ENCODE measurements at regions not wholly inside any gene's neighbourhood (a gene's known extent, or its start where the extent isn't known, plus 50 kb on each side); places are given as distances from the start of the nearest gene placed in this dataset.

DNA sequence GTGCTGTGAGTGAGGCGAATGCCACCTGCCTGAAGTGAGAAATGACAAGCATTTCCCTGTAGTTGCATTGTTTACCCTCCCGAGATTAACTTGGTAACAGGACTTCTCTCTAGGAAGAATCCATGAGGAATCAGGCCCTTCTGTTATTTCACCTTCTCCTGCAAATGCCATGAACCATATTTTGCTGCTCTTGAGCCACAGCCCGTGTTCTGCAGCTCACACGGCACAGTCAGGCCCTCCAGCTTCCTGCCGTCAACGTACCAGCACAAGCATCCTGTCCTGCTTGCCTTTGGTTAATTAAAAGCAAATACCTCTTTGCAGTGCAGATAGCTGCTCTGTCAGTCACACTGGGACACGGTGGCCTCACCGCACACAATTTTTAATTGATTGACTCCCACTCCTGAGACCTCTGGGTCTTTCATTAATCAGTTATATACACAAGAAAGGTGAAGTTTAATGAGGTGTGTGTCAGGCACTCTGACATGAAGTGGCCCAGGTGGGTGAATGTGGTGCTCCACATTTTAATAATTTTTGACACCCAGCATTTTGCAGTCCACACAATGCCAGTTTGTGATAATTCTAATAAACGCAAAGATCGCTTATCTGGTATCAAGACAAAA, 95.3 kb upstream of the ASB18 start:
- no peak for DNase-seq (ENCODE audit: low spot score)
- Histone ChIP-seq H3K36me3 (no peaks in the 10 kb centered on the region), H3K27me3 (replicated peaks; ENCODE audit: insufficient read depth) (no peaks in the 10 kb centered on the region), H3K27ac (no peak overlapping the region), H3K9me3 (no peaks in the 10 kb centered on the region), H3K4me1 (ENCODE audit: control insufficient read depth in 1 of 2, low read depth in 2 of 2) (no peaks in the 10 kb centered on the region), H3K4me3 (no peak overlapping the region)
- TF ChIP-seq CTCF (IDR thresholded peaks at IDR 0.05), result no peak
- no peak for ATAC-seq (ENCODE audit: insufficient number of reproducible peaks, low FRiP score, low read depth)

GRCh38 chr2:236360496-236360895, 96.3 kb upstream of the ASB18 start:
- H3K27ac ChIP-seq, result no peak overlapping the region
- TF ChIP-seq CTCF (IDR thresholded peaks at IDR 0.05), result no peak
- no peak for DNase-seq (ENCODE audit: low spot score)

GRCh38 chr2:236363711-236364277, 99.6 kb upstream of the ASB18 start:
- H3K36me3 ChIP-seq, result no peaks in the 10 kb centered on the region
- H3K9me3 ChIP-seq, result no peaks in the 10 kb centered on the region
- DNase-seq (ENCODE audit: low spot score), result no peak
- no peak overlapping the region for H3K4me3 ChIP-seq
- no peak for ATAC-seq (ENCODE audit: insufficient number of reproducible peaks, low FRiP score, low read depth)
- H3K4me1 ChIP-seq (ENCODE audit: control insufficient read depth in 1 of 2, low read depth in 2 of 2), result no peaks in the 10 kb centered on the region
- no peak for TF ChIP-seq CTCF (IDR thresholded peaks at IDR 0.05)
- no peak overlapping the region for H3K27ac ChIP-seq
- no peaks in the 10 kb centered on the region for H3K27me3 ChIP-seq (replicated peaks; ENCODE audit: insufficient read depth)

More at GRCh38 chr2:236360496-236360895, 96.3 kb upstream of the ASB18 start:
- no peaks in the 10 kb centered on the region for H3K36me3 ChIP-seq
- ATAC-seq (ENCODE audit: insufficient number of reproducible peaks, low FRiP score, low read depth), result no peak
- H3K4me3 ChIP-seq, result no peak overlapping the region
- H3K27me3 ChIP-seq (replicated peaks; ENCODE audit: insufficient read depth), result no peaks in the 10 kb centered on the region
- no peaks in the 10 kb centered on the region for H3K9me3 ChIP-seq
- no peaks in the 10 kb centered on the region for H3K4me1 ChIP-seq (ENCODE audit: control insufficient read depth in 1 of 2, low read depth in 2 of 2)

DNA sequence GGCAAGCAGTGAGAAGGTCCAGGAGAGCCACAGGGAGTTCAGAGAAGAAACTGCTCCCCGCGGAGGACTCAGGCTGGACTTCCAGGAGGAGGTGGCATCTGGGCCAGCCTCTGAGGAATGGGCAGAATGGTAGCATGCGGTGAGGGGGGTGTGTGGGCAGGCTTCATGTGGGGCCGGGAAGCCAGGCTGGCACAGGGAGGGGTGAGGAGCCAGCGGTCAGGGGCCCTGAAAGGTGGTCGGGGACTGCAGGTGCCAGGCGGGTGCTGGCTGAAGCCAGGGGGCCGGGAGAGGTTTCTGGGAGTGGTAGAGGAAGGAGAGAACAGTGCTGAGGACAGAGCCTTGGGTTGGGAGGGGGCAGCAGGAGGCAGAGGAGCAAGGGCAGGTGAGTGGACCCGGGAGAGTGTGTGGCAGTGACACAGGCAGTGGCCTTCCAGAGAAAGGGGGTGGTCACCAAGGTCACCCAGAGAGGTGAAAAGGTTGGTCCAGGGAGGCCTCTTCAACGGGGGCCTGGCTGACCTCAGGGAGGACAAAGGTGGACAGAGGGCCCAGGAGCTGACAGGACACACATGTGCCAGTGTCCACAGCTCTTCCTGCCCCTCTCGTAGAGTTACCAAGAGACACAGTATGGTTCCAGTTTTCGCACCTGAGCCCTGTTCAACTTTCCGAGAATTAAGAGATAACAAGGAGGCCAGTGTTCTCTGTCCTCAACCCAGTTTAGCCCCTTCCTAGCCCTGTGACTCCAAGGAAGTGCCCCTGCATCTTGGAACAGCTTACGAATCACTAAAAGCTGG, 101.2 kb upstream of the ASB18 start:
- Histone ChIP-seq H3K27ac (no peak overlapping the region), H3K27me3 (replicated peaks; ENCODE audit: insufficient read depth) (no peaks in the 10 kb centered on the region), H3K9me3 (no peaks in the 10 kb centered on the region), H3K4me1 (ENCODE audit: control insufficient read depth in 1 of 2, low read depth in 2 of 2) (no peaks in the 10 kb centered on the region), H3K36me3 (no peaks in the 10 kb centered on the region), H3K4me3 (no peak overlapping the region)
- DNase-seq (ENCODE audit: low spot score), result no peak
- TF ChIP-seq CTCF (IDR thresholded peaks at IDR 0.05), result no peak
- no peak for ATAC-seq (ENCODE audit: insufficient number of reproducible peaks, low FRiP score, low read depth)

DNA sequence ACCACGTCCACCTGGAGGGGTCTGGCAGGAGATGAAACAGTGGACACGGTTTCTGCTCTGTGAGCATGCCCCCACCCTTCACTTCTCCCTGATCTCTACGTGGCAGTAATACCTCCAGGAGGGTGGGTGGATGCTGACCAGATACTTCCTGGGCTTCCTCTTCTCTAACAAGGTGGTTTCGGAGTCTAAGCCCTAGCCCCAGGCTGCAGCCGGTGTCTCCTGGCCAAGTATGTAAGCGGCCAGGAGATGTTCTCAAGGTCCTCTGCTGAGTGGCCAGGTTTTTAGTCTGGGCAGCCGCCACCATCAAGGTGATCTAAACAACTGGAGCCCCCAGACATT, 101.8 kb upstream of the ASB18 start:
- Histone ChIP-seq H3K27ac (no peak overlapping the region), H3K4me1 (ENCODE audit: control insufficient read depth in 1 of 2, low read depth in 2 of 2) (no peaks in the 10 kb centered on the region), H3K4me3 (no peak overlapping the region), H3K9me3 (no peaks in the 10 kb centered on the region), H3K36me3 (no peaks in the 10 kb centered on the region), H3K27me3 (replicated peaks; ENCODE audit: insufficient read depth) (no peaks in the 10 kb centered on the region)
- no peak for TF ChIP-seq CTCF (IDR thresholded peaks at IDR 0.05)
- no peak for ATAC-seq (ENCODE audit: insufficient number of reproducible peaks, low FRiP score, low read depth)
- DNase-seq (ENCODE audit: low spot score), result no peak
